BE2C (cell line): ENCODE measurements at regions not wholly inside any gene's neighbourhood (a gene's known extent, or its start where the extent isn't known, plus 50 kb on each side); places are given as distances from the start of the nearest gene placed in this dataset.
"Not testable (repeated sequence)": the region's sequence is repeated elsewhere in the genome, so short reads cannot be mapped to it uniquely, and the experiment has no call there.

Experiments used
- DNase-seq: peaks from one replicate; pipeline ENCODE4 v3.0.0-alpha.2; 2020
- H3K27me3 ChIP-seq: fragments of 250-450 bp; sonication (Bioruptor Pico); 2 replicates; pipeline ENCODE4 v1.5.1; 2020; ENCODE audit warnings: mild to moderate bottlenecking
- H3K36me3 ChIP-seq: fragments of 250-450 bp; sonication (Bioruptor Pico); 2 replicates; pipeline ENCODE4 v1.5.1; 2020; ENCODE audit warnings: mild to moderate bottlenecking
- H3K4me1 ChIP-seq: fragments of 250-450 bp; sonication (Bioruptor Pico); 2 replicates; pipeline ENCODE4 v1.5.1; 2020
- H3K4me3 ChIP-seq: 2 replicates; pipeline ENCODE4 v1.5.1; 2011; ENCODE audit warnings: low read depth, low read length
- H3K9me3 ChIP-seq: fragments of 250-450 bp; sonication (Bioruptor Pico); 2 replicates; pipeline ENCODE4 v1.5.1; 2020
- TF ChIP-seq, protein P1 (sequence below): IDR thresholded peaks from 2 replicates; pipeline ENCODE4 v1.5.1; 2012; ENCODE audit warnings: mild to moderate bottlenecking, low read depth, low read length

DNA sequence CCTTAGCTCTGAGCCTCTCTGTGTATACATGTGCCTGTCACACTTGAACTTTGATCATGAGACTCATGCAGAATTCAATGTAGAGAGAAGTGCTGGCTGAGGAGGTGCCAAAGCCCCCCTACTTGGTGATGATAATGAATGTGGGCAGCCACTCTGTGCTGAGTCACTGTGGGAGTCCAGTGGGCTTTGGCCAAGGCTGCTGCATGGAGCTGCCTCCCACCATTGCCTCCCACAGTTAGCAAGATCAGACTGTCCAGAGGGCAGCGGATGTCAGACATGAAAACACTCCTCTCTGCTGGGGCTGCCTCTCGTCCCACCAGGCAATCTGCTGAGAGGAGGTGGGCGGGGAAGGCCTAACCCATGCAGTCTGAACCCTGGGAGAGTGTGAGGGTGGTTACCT, 180.3 kb downstream of the SH2D4B start:
- DNase-seq: no peak
- no peaks in the 10 kb centered on the region for H3K4me1 ChIP-seq
- no peak overlapping the region for H3K4me3 ChIP-seq
- no peaks in the 10 kb centered on the region for H3K27me3 ChIP-seq
- TF ChIP-seq, protein P1, sequence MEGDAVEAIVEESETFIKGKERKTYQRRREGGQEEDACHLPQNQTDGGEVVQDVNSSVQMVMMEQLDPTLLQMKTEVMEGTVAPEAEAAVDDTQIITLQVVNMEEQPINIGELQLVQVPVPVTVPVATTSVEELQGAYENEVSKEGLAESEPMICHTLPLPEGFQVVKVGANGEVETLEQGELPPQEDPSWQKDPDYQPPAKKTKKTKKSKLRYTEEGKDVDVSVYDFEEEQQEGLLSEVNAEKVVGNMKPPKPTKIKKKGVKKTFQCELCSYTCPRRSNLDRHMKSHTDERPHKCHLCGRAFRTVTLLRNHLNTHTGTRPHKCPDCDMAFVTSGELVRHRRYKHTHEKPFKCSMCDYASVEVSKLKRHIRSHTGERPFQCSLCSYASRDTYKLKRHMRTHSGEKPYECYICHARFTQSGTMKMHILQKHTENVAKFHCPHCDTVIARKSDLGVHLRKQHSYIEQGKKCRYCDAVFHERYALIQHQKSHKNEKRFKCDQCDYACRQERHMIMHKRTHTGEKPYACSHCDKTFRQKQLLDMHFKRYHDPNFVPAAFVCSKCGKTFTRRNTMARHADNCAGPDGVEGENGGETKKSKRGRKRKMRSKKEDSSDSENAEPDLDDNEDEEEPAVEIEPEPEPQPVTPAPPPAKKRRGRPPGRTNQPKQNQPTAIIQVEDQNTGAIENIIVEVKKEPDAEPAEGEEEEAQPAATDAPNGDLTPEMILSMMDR: no peak
- no peaks in the 10 kb centered on the region for H3K9me3 ChIP-seq
- no peaks in the 10 kb centered on the region for H3K36me3 ChIP-seq

DNA sequence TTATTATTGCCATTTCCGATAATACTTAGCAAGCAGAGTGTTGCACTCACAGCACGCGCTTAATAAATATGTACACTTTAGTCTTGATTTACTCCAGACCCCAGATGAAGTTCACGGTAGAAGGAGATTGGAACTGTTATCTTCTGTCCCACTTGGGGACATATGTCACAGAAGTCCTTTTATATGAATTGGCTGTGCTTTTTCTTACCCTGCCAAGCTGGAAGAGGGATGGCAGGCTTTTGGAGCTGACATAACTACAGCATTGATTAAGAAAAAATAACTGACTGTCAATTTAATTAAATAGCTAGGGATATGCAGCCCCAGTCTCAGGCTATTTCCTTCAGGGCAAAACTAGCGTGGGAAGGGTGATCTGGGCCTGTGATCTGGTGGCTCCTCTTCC, 182.2 kb downstream of the SH2D4B start:
- Histone ChIP-seq H3K9me3 (no peaks in the 10 kb centered on the region), H3K36me3 (no peaks in the 10 kb centered on the region), H3K27me3 (no peaks in the 10 kb centered on the region), H3K4me1 (no peaks in the 10 kb centered on the region), H3K4me3 (no peak overlapping the region)
- TF ChIP-seq, protein P1: no peak
- DNase-seq: no peak

DNA sequence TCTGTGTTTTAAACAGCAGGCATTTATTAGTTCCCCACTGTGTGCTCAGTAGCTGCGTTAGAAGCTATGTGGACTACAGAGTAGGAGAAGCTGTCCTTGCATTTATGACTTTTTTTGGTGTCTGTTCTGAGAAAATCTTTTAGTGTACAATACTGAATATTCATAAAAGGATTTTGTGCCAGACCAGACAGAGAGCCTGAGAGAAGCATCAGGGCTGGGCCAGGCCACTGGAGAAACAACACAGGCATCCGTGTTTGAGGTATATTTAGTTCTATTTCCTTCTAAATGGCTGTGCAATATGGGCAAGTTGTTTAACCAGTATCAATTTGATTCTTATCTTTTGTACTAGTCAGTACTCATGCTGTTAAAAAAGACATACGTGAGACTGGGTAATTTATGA, 182.8 kb downstream of the SH2D4B start:
- Histone ChIP-seq H3K27me3 (no peaks in the 10 kb centered on the region), H3K9me3 (no peaks in the 10 kb centered on the region), H3K36me3 (no peaks in the 10 kb centered on the region), H3K4me3 (no peak overlapping the region), H3K4me1 (no peaks in the 10 kb centered on the region)
- TF ChIP-seq, protein P1: no peak
- DNase-seq: no peak

DNA sequence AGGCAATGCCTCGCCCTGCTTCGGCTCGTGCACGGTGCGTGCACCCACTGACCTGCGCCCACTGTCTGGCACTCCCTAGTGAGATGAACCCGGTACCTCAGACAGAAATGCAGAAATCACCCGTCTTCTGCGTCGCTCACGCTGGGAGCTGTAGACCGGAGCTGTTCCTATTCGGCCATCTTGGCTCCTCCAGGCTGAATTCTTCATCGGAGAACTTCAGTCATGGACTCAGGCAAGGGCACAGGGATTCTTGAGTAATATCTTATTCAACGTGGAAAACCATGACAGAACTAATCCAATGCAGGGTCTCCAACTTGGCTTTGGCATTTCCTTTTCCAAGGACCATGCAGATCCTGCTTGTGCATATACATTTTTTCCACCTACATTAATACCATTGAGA, 190.7 kb downstream of the SH2D4B start:
- DNase-seq, H3K4me1 ChIP-seq, H3K27me3 ChIP-seq, H3K36me3 ChIP-seq, H3K4me3 ChIP-seq, H3K9me3 ChIP-seq: not testable (repeated sequence)

DNA sequence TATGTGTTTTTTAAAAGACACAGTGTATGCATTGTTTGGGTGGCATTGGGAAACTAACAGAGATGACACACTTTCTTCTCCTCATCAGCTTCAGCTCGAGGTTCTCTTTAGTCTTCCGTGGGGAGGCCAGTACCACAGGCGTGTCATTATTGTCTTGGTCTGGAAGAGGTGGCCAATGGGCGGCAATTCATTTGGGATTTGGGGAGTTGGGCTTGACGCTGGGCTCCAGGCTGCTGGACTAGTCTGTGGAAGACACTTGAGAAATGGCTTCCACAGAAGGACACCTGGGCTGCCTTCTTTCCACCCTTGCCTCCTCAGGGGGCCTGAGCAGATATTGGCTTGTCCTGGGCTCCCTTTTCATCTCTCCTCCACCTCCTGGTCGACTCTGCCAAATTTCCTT, 192.2 kb downstream of the SH2D4B start:
- H3K4me1 ChIP-seq: no peaks in the 10 kb centered on the region
- TF ChIP-seq, protein P1: no peak
- no peaks in the 10 kb centered on the region for H3K9me3 ChIP-seq
- no peak for DNase-seq
- H3K4me3 ChIP-seq: no peak overlapping the region
- no peaks in the 10 kb centered on the region for H3K27me3 ChIP-seq
- no peaks in the 10 kb centered on the region for H3K36me3 ChIP-seq

DNA sequence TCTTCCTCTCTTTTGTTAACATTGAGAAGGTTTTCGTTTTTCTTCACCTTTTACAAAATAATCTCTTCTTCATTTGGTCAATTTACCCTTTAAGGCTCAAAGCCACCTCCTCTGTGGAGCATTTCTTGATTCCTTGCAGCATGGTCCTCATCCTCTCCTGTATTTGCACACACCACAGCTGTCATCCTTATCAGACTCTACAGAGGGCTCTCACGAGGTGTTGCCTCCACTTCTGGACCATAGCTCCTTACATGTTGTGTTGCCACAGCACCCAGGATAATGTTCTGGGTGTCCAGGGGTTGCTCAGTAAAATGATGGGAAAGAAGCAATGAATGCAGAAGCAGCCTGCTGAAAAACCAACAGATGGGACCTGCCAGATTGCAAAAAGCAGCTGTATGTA, 192.8 kb downstream of the SH2D4B start:
- Histone ChIP-seq H3K27me3 (no peaks in the 10 kb centered on the region), H3K9me3 (no peaks in the 10 kb centered on the region), H3K36me3 (no peaks in the 10 kb centered on the region), H3K4me3 (no peak overlapping the region), H3K4me1 (no peaks in the 10 kb centered on the region)
- TF ChIP-seq, protein P1: no peak
- DNase-seq: no peak

DNA sequence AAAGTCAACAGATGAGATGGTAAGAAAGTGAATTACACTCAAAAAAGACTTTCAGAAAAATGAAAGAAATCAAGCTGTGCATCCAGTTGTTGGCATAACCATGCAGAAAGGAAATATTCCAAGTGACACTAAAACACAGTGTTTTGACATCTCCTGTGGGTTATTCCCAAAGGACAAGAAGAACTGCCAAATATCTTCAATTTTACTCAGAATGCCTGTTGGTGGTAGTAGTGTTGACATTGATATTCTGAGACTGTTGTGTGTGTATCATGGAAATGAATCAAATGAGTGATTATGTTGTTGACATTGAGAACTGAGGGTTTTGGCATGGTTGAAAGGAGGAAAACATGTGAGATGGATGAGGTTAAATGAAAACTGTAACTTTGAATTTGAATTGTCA, 196.9 kb downstream of the SH2D4B start:
- H3K9me3 ChIP-seq: no peaks in the 10 kb centered on the region
- H3K4me3 ChIP-seq: no peak overlapping the region
- no peaks in the 10 kb centered on the region for H3K4me1 ChIP-seq
- H3K36me3 ChIP-seq: no peaks in the 10 kb centered on the region
- no peak for DNase-seq
- no peaks in the 10 kb centered on the region for H3K27me3 ChIP-seq
- TF ChIP-seq, protein P1: no peak
